ENCODE measurements at regions not wholly inside any gene's neighbourhood (a gene's known extent, or its start where the extent isn't known, plus 50 kb on each side); places are given as distances from the start of the nearest gene placed in this dataset.
"Not testable (repeated sequence)": the region's sequence is repeated elsewhere in the genome, so short reads cannot be mapped to it uniquely, and the experiment has no call there.

GRCh38 chr7:92924800-92925199 lies 88.4 kb upstream of the CDK6 start:
- DNase-seq (ENCODE audit: low read depth in 2 of 3, low spot score in 1 of 3), result no peak

- no peak for DNase-seq (ENCODE audit: low read depth in 2 of 3, low spot score in 1 of 3)
Measured at GRCh38 chr7:92917230-92917629, 80.9 kb upstream of the CDK6 start.

- DNase-seq (ENCODE audit: low read depth in 2 of 3, low spot score in 1 of 3), result no peak
Measured at GRCh38 chr7:92916770-92917224, 80.4 kb upstream of the CDK6 start.

- DNase-seq (ENCODE audit: low read depth in 2 of 3, low spot score in 1 of 3), result no peak
Measured at GRCh38 chr7:92915348-92915747, 79.0 kb upstream of the CDK6 start.

GRCh38 chr7:92914645-92915044 lies 78.3 kb upstream of the CDK6 start:
- DNase-seq (ENCODE audit: low read depth in 2 of 3, low spot score in 1 of 3), result no peak

- no peak for DNase-seq (ENCODE audit: low read depth in 2 of 3, low spot score in 1 of 3)
Measured at GRCh38 chr7:92913849-92914248, 77.5 kb upstream of the CDK6 start.

GRCh38 chr7:92910976-92911375 lies 74.6 kb upstream of the CDK6 start:
- no peak for DNase-seq (ENCODE audit: low read depth in 2 of 3, low spot score in 1 of 3)

GRCh38 chr7:92909686-92910475 lies 73.5 kb upstream of the CDK6 start:
- DNase-seq (ENCODE audit: low read depth in 2 of 3, low spot score in 1 of 3), result no peak

GRCh38 chr7:92904244-92905131 lies 68.1 kb upstream of the CDK6 start:
- peak; percentile 82 to 91 (median 84) for DNase-seq (ENCODE audit: low read depth in 2 of 3, low spot score in 1 of 3)

GRCh38 chr7:92898798-92899197 lies 62.4 kb upstream of the CDK6 start:
- DNase-seq (ENCODE audit: low read depth in 2 of 3, low spot score in 1 of 3), result no peak

- not testable (repeated sequence) for DNase-seq (ENCODE audit: low read depth in 2 of 3, low spot score in 1 of 3)
Measured at GRCh38 chr7:92894857-92895256, 58.5 kb upstream of the CDK6 start.

GRCh38 chr7:92889081-92889480 lies 52.7 kb upstream of the CDK6 start:
- no peak for DNase-seq (ENCODE audit: low read depth in 2 of 3, low spot score in 1 of 3)
